ENCODE measurements at regions not wholly inside any gene's neighbourhood (a gene's known extent, or its start where the extent isn't known, plus 50 kb on each side); places are given as distances from the start of the nearest gene placed in this dataset.
A peak's percentile ranks its signal among the peaks of the same experiment; 100 is the strongest.

- Histone ChIP-seq H3K27ac (no peak overlapping the region), H3K4me1 (peaks cover 0 to 5% (median 0%) of the 10 kb centered on the region in 12 donors), H3K4me3 (peak overlapping the region in 9 of 12 donors; percentile 11 to 49 (median 31)), H3K9me3 (no peaks in the 10 kb centered on the region), H3K36me3 (no peaks in the 10 kb centered on the region), H3K27me3 (peaks cover 0 to 8% (median 0%) of the 10 kb centered on the region in 9 donors)
- 36 to 58% (median 47%) methylated on average over 16 of the region's 16 CpGs for WGBS, 4 donors
- no peak for TF ChIP-seq CTCF (IDR thresholded peaks at IDR 0.05)
- no peak for TF ChIP-seq POLR2A (IDR thresholded peaks at IDR 0.05)
- ATAC-seq (no peak), DNase-seq (no peak)
- intact Hi-C loops (cut with DNase I): no loop called here
Observed at GRCh38 chr13:106796280-106797047, 228.5 kb upstream of the ARGLU1 start.

- Histone ChIP-seq H3K27ac (no peak overlapping the region), H3K4me1 (peaks cover 0 to 5% (median 0%) of the 10 kb centered on the region in 12 donors), H3K27me3 (peaks cover 0 to 8% (median 0%) of the 10 kb centered on the region in 9 donors), H3K36me3 (no peaks in the 10 kb centered on the region), H3K4me3 (peak overlapping the region in 9 of 12 donors; percentile 11 to 49 (median 31)), H3K9me3 (no peaks in the 10 kb centered on the region)
- WGBS, 4 donors: 42 to 59% (median 47%) methylated on average over 9 of the region's 9 CpGs
- DNase-seq (no peak), ATAC-seq (no peak)
- TF ChIP-seq POLR2A (IDR thresholded peaks at IDR 0.05) (no peak), CTCF (IDR thresholded peaks at IDR 0.05) (no peak)
- intact Hi-C loops (cut with DNase I): no loop called here
Observed at GRCh38 chr13:106795847-106796246, 227.9 kb upstream of the ARGLU1 start.

DNA sequence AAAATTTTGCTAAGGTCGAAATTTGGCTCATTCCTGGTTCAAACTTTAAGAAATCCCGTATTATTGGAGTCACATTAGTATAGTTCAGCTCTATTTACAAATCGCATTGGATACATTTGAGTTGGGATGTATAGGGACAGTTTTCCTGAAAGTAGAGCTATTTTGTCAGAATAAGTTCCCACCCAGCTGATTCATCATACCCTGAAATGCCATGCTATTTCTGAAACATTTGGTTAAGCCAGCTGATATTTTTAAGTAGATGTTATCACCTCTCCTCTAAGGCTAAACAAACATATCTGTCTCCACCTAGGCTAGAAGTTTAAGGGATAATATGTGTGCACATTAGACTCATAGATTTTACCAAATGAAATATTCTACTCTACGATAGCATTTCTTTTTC is 226.2 kb upstream of the ARGLU1 start:
- no peak for TF ChIP-seq CTCF (IDR thresholded peaks at IDR 0.05)
- no peak for TF ChIP-seq POLR2A (IDR thresholded peaks at IDR 0.05)
- no peak for ATAC-seq

GRCh38 chr13:106789911-106790310 is 222.0 kb upstream of the ARGLU1 start:
- Histone ChIP-seq H3K4me3 (no peak overlapping the region), H3K27me3 (no peaks in the 10 kb centered on the region), H3K36me3 (no peaks in the 10 kb centered on the region), H3K9me3 (no peaks in the 10 kb centered on the region), H3K4me1 (no peaks in the 10 kb centered on the region), H3K27ac (no peak overlapping the region)
- DNase-seq (no peak), ATAC-seq (no peak)
- intact Hi-C loops (cut with DNase I): no loop called here
- TF ChIP-seq CTCF (IDR thresholded peaks at IDR 0.05) (no peak), POLR2A (IDR thresholded peaks at IDR 0.05) (no peak)

More for the DNA sequence above, 226.2 kb upstream of the ARGLU1 start:
- peaks cover 0 to 8% (median 0%) of the 10 kb centered on the region in 9 donors for H3K27me3 ChIP-seq
- H3K27ac ChIP-seq: no peak overlapping the region
- H3K4me3 ChIP-seq: no peak overlapping the region
- no peak for DNase-seq
- H3K36me3 ChIP-seq: no peaks in the 10 kb centered on the region
- no peaks in the 10 kb centered on the region for H3K4me1 ChIP-seq
- WGBS, 4 donors: 66 to 92% (median 84%) methylated on average over 4 of the region's 4 CpGs
- intact Hi-C loops (cut with DNase I): no loop called here
- H3K9me3 ChIP-seq: no peaks in the 10 kb centered on the region
